T-cell (primary cell): ENCODE measurements at regions not wholly inside any gene's neighbourhood (a gene's known extent, or its start where the extent isn't known, plus 50 kb on each side); places are given as distances from the start of the nearest gene placed in this dataset.

Experiments
- ATAC-seq, 4 experiments: fragments of 200-7000 bp in 3 of 4; fragments of 150-1000 bp in 1 of 4; cut with Tn5 transposase; replicated peaks in 1 of 4; 1 replicate in 3 of 4; 2 replicates in 1 of 4; pipeline ENCODE4 v1.10.0; 2021; ENCODE audit warnings: moderate library complexity in 3 of 4, mild to moderate bottlenecking in 2 of 4, moderate number of reproducible peaks in 1 of 4
- CTCF ChIA-PET, 2 donors: fragments of 300-600 bp; sonication (Branson Sonifier 250); formaldehyde crosslinking; loops; one replicate each; lab custom pipeline; 2022; ENCODE audit warnings: antibody characterized with exemption in 2 of 2; lab: Charles Lee
- POLR2A ChIA-PET, 2 donors: fragments of 300-600 bp; sonication (Branson Sonifier 250); formaldehyde crosslinking; loops; one replicate each; lab custom pipeline; 2022; ENCODE audit warnings: antibody characterized with exemption in 2 of 2; lab: Charles Lee
- DNase-seq, 35 experiments: peaks; one replicate each; pipeline versions ENCODE4 v3.0.0 to v3.0.0-alpha.2; 2013 to 2023
- H3K27ac ChIP-seq: one replicate; pipeline ENCODE4 v1.5.1; 2013; ENCODE audit warnings: low read length
- H3K27me3 ChIP-seq, 2 experiments: replicated peaks in 1 of 2; 1 replicate in 1 of 2; 2 replicates in 1 of 2; pipeline versions ENCODE4 v1.6.1 to v1.7.0; 2013; ENCODE audit warnings: low read length in 1 of 2, mixed read lengths in 1 of 2; ENCODE audit not compliant: control insufficient read depth in 2 of 2, insufficient read depth in 2 of 2; ENCODE audit errors: extremely low read depth in 1 of 2
- H3K36me3 ChIP-seq, 2 donors: 1 replicate in 1 of 2; 2 replicates in 1 of 2; pipeline versions ENCODE4 v1.6.1 to v1.7.0; 2013; ENCODE audit warnings: low read length in 1 of 2; ENCODE audit not compliant: control insufficient read depth in 2 of 2, insufficient read depth in 1 of 2; ENCODE audit errors: extremely low read depth in 1 of 2
- H3K4me1 ChIP-seq, 2 experiments: 1 replicate in 1 of 2; 2 replicates in 1 of 2; pipeline versions ENCODE4 v1.6.1 to v1.7.0; 2013; ENCODE audit warnings: low read length in 2 of 2, mixed read lengths in 1 of 2; ENCODE audit not compliant: insufficient read depth in 2 of 2, control insufficient read depth in 1 of 2; ENCODE audit errors: extremely low read depth in 1 of 2
- H3K4me3 ChIP-seq, 2 donors: 1 replicate in 1 of 2; 2 replicates in 1 of 2; pipeline versions ENCODE4 v1.5.1 to v1.7.0; 2013; ENCODE audit warnings: mild to moderate bottlenecking in 2 of 2, low read length in 1 of 2, moderate library complexity in 1 of 2; ENCODE audit not compliant: control insufficient read depth in 1 of 2; ENCODE audit errors: extremely low read depth in 1 of 2
- H3K9me3 ChIP-seq: 2 replicates; pipeline ENCODE4 v1.7.0; 2013
- H3K27ac Mint-ChIP-seq, 2 donors: one replicate each; pipeline ENCODE4 v1.8.0; 2020 to 2021; ENCODE audit warnings: mild to moderate bottlenecking in 2 of 2, mixed read lengths in 2 of 2
- H3K27me3 Mint-ChIP-seq, 2 donors: one replicate each; pipeline ENCODE4 v1.8.0; 2021 to 2022; ENCODE audit warnings: mixed read lengths in 2 of 2
- H3K36me3 Mint-ChIP-seq: one replicate; pipeline ENCODE4 v1.8.0; 2021; ENCODE audit warnings: mixed read lengths
- H3K4me1 Mint-ChIP-seq, 3 donors: one replicate each; pipeline ENCODE4 v1.8.0; 2020 to 2022; ENCODE audit warnings: mixed read lengths in 3 of 3, mild to moderate bottlenecking in 1 of 3
- H3K4me3 Mint-ChIP-seq, 3 donors: one replicate each; pipeline ENCODE4 v1.8.0; 2020 to 2022; ENCODE audit warnings: mild to moderate bottlenecking in 3 of 3, mixed read lengths in 3 of 3, moderate library complexity in 3 of 3
- H3K9me3 Mint-ChIP-seq, 3 donors: one replicate each; pipeline ENCODE4 v1.8.0; 2020 to 2022; ENCODE audit warnings: mixed read lengths in 3 of 3
- WGBS: methylation state at CpG from one replicate; pipeline ENCODE4 v1.1.5; 2013; ENCODE audit warnings: missing lambda C conversion rate; ENCODE audit not compliant: insufficient coverage; 5-methylcytosine and 5-hydroxymethylcytosine counted together

DNA sequence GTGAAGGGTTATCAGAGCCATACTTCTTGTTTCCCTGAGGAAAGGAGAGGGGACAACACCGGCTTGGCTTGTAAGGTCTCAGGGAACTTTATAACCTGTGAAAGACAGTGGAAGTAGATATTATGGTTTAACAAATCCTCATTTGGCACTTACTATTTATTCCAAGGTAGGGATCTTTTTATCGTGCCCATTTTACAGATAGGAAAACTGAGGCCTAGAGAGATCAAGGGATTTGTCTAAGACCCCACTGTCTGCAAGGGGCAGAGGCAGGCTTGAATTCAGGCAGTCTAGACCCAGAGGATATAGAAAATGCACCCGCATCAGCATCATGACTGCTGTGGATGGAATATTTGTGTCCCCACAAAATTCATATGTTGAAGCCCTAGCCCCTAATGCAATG is 118.4 kb upstream of the CST7 start:
- Histone ChIP-seq H3K27ac (no peak overlapping the region), H3K36me3 (no peaks in the 10 kb centered on the region), H3K4me1 (no peaks in the 10 kb centered on the region), H3K9me3 (no peaks in the 10 kb centered on the region), H3K4me3 (no peak overlapping the region), H3K27me3 (no peaks in the 10 kb centered on the region)
- DNase-seq (no peak), ATAC-seq (no peak)
- Mint-ChIP-seq H3K27me3 (no peaks in the 10 kb centered on the region), H3K4me1 (no peaks in the 10 kb centered on the region), H3K4me3 (no peak overlapping the region), H3K9me3 (no peaks in the 10 kb centered on the region), H3K27ac (no peak overlapping the region), H3K36me3 (no peaks in the 10 kb centered on the region)
- WGBS, result 67% methylated on average over 1 of the region's 3 CpGs
- POLR2A ChIA-PET, result no interaction called here
- CTCF ChIA-PET, result no interaction called here

DNA sequence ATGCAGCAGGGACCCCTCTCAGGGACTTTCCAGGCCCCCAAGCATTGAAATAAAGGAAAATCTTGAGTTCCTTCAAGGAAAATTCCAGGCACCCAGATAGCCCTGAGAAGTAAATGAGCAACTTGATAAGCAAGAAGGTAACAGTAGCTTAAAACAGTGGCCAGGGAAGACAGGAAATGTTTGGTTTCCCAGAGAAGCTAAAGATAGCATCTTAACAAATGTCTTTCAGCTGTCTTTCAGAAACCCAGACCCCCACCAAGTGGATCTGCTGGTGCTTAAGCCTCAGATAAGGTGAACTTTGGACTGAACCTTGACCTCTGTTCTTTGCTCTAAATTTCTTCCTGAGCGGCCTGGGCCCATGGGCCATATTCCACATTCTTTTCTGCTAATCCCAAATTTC is 117.8 kb upstream of the CST7 start:
- no peak overlapping the region for H3K4me3 Mint-ChIP-seq
- H3K4me1 Mint-ChIP-seq, result no peaks in the 10 kb centered on the region
- H3K36me3 ChIP-seq, result no peaks in the 10 kb centered on the region
- H3K9me3 ChIP-seq, result no peaks in the 10 kb centered on the region
- no peaks in the 10 kb centered on the region for H3K4me1 ChIP-seq
- ChIA-PET POLR2A (no interaction called here), CTCF (no interaction called here)
- H3K27ac ChIP-seq, result no peak overlapping the region
- ATAC-seq (no peak), DNase-seq (no peak)
- H3K36me3 Mint-ChIP-seq, result no peaks in the 10 kb centered on the region
- H3K27ac Mint-ChIP-seq, result no peak overlapping the region
- H3K9me3 Mint-ChIP-seq, result no peaks in the 10 kb centered on the region
- H3K27me3 ChIP-seq, result no peaks in the 10 kb centered on the region
- H3K4me3 ChIP-seq, result no peak overlapping the region
- WGBS, result 92% methylated on average over 1 of the region's 1 CpG
- no peaks in the 10 kb centered on the region for H3K27me3 Mint-ChIP-seq

DNA sequence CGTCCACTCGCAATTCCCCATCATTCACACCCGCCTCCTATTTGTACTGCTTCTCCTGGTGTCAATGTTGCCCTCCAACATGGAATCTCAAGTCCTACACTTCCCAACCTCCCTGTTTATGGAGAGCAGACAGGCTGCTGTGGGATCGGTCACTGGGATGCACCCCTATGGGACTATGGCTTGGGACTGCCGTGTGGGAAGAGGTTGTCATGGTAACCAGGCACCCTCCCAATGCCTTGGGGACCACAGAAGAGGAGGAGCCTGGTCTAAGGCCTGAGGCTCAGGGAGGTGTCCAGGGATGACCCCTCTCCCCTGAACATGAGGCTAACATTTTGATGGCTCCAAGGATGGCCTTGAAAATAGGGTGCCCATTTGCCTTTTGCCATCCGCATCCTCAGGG is 116.6 kb upstream of the CST7 start:
- POLR2A ChIA-PET, result no interaction called here

DNA sequence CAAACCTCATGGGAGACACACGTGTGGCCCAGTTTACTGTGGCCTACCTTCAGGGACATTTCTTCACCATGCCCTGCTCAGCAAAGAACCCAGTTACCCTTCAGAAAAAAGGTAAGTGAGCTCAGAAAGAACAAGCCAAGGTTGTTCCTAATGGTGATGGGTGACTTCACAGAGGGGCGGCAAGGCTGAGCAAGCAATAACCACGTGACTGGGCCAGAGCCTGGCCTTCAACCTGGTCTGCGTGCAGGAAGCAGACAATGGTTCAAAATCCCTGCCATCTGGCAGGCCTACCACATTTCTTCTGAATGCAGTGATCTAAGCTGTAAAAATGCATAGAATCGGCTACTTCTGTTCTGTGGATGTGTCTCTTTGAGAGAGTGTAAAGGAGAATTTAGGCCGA is 115.5 kb upstream of the CST7 start:
- no peaks in the 10 kb centered on the region for H3K36me3 Mint-ChIP-seq
- ATAC-seq, result no peak
- H3K4me3 Mint-ChIP-seq, result no peak overlapping the region
- CTCF ChIA-PET, result no interaction called here
- no peaks in the 10 kb centered on the region for H3K4me1 Mint-ChIP-seq
- no peaks in the 10 kb centered on the region for H3K9me3 Mint-ChIP-seq
- no peak overlapping the region for H3K27ac Mint-ChIP-seq
- no peaks in the 10 kb centered on the region for H3K9me3 ChIP-seq
- POLR2A ChIA-PET, result no interaction called here
- no peak for DNase-seq
- H3K27me3 Mint-ChIP-seq, result peaks cover 0 to 5% of the 10 kb centered on the region in 2 donors
- WGBS, result 84% methylated on average over 5 of the region's 6 CpGs
- no peak overlapping the region for H3K4me3 ChIP-seq
- H3K4me1 ChIP-seq, result no peaks in the 10 kb centered on the region
- peaks cover 0 to 4% of the 10 kb centered on the region in 2 experiments for H3K27me3 ChIP-seq
- H3K27ac ChIP-seq, result no peak overlapping the region
- H3K36me3 ChIP-seq, result no peaks in the 10 kb centered on the region

More for the DNA sequence above, 116.6 kb upstream of the CST7 start:
- Histone ChIP-seq H3K9me3 (no peaks in the 10 kb centered on the region), H3K27ac (no peak overlapping the region), H3K27me3 (peaks cover 0 to 4% of the 10 kb centered on the region in 2 experiments), H3K36me3 (no peaks in the 10 kb centered on the region), H3K4me1 (no peaks in the 10 kb centered on the region), H3K4me3 (no peak overlapping the region)
- DNase-seq (no peak), ATAC-seq (no peak)
- 100% methylated on average over 1 of the region's 6 CpGs for WGBS
- CTCF ChIA-PET, result no interaction called here
- Mint-ChIP-seq H3K36me3 (no peaks in the 10 kb centered on the region), H3K9me3 (no peaks in the 10 kb centered on the region), H3K4me1 (no peaks in the 10 kb centered on the region), H3K27me3 (peaks cover 0 to 5% of the 10 kb centered on the region in 2 donors), H3K4me3 (no peak overlapping the region), H3K27ac (no peak overlapping the region)

DNA sequence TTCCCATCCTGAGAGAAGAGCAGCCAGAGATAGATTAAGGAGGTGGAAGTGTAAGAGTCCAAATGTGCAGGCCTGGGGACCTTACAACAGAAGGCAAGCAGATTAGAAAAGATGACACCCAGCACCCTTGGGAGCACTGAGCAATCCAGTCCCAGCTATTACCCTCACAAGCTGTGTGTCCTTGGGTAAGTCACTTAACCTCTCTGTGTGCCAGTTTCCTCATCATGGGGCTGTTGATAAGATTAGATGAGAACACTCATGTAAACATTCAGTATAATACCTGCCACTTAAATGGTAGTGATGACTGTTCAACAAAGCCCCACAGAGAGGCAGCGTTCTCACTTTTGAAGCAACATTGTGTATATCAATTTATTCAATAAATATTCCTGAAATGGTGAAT is 114.8 kb upstream of the CST7 start:
- peaks cover 0 to 4% of the 10 kb centered on the region in 2 experiments for H3K27me3 ChIP-seq
- Mint-ChIP-seq H3K9me3 (no peaks in the 10 kb centered on the region), H3K27ac (no peak overlapping the region), H3K27me3 (peaks cover 4 to 5% of the 10 kb centered on the region in 2 donors), H3K4me1 (no peaks in the 10 kb centered on the region), H3K36me3 (no peaks in the 10 kb centered on the region), H3K4me3 (no peak overlapping the region)
- H3K27ac ChIP-seq, result no peak overlapping the region
- no CpG with 5 or more reads among the region's 1 CpG for WGBS
- H3K4me3 ChIP-seq, result no peak overlapping the region
- no peaks in the 10 kb centered on the region for H3K9me3 ChIP-seq
- ChIA-PET POLR2A (no interaction called here), CTCF (no interaction called here)
- no peaks in the 10 kb centered on the region for H3K4me1 ChIP-seq
- H3K36me3 ChIP-seq, result no peaks in the 10 kb centered on the region
- DNase-seq (no peak), ATAC-seq (no peak)

DNA sequence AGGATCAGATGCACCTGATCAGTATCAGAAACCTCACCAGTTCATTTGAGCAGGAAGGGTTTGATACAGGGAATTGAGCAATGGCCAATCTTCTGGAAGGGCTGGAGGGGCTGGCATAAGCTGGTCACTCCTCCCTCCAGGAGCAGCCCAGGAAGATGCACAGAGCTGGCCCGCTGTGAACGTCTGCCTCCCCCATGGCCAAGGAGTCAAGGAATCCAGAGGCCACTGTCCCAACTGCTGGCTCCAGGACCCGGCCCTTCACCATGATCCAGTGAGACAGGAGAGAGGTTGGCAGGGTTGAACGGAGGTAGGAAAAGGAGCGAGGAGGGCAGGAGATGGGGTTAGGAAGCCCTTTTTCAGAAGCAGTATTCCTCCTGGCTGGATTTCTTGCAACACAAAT is 113.9 kb upstream of the CST7 start:
- Histone ChIP-seq H3K4me3 (no peak overlapping the region), H3K36me3 (no peaks in the 10 kb centered on the region), H3K9me3 (no peaks in the 10 kb centered on the region), H3K27me3 (peaks cover 0 to 4% of the 10 kb centered on the region in 2 experiments), H3K27ac (no peak overlapping the region), H3K4me1 (no peaks in the 10 kb centered on the region)
- H3K4me1 Mint-ChIP-seq, result no peaks in the 10 kb centered on the region
- no peak overlapping the region for H3K27ac Mint-ChIP-seq
- ChIA-PET CTCF (no interaction called here), POLR2A (no interaction called here)
- 100% methylated on average over 2 of the region's 5 CpGs for WGBS
- ATAC-seq, result no peak
- no peak overlapping the region for H3K4me3 Mint-ChIP-seq
- no peaks in the 10 kb centered on the region for H3K9me3 Mint-ChIP-seq
- DNase-seq, result no peak
- peaks cover 4 to 5% of the 10 kb centered on the region in 2 donors for H3K27me3 Mint-ChIP-seq
- H3K36me3 Mint-ChIP-seq, result no peaks in the 10 kb centered on the region

DNA sequence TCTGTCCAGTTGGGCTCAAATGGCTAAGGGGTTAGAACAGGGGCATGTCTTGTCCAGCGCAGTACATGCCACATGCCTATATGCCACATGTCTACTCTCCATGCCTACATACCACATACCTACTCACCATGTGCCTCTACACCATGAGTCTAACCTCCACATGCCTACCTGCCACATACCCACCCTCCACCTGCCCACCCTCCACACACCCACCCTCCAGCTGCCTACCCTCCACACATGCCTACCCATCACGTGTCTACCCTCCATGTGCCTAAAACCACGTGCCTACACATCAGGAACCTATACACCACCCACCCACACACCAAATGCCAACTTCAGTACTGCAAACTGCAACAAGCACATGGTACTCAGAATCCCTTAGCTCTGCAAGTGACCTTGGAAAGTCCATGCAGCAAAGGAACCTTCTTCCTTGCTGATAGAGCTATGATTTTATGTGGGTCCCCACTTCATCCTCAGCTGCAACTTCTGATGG is 113.0 kb upstream of the CST7 start:
- peaks cover 4 to 5% of the 10 kb centered on the region in 2 donors for H3K27me3 Mint-ChIP-seq
- H3K4me1 Mint-ChIP-seq, result no peaks in the 10 kb centered on the region
- ChIA-PET CTCF (no interaction called here), POLR2A (no interaction called here)
- no peaks in the 10 kb centered on the region for H3K9me3 Mint-ChIP-seq
- H3K27me3 ChIP-seq, result peaks cover 0 to 4% of the 10 kb centered on the region in 2 experiments
- no peak overlapping the region for H3K27ac ChIP-seq
- no peak overlapping the region for H3K4me3 ChIP-seq
- no peaks in the 10 kb centered on the region for H3K9me3 ChIP-seq
- no peak for DNase-seq
- no peaks in the 10 kb centered on the region for H3K36me3 Mint-ChIP-seq
- H3K4me1 ChIP-seq, result no peaks in the 10 kb centered on the region
- no peak overlapping the region for H3K27ac Mint-ChIP-seq
- WGBS, result 63% methylated on average over 3 of the region's 3 CpGs
- H3K4me3 Mint-ChIP-seq, result no peak overlapping the region
- no peak for ATAC-seq
- no peaks in the 10 kb centered on the region for H3K36me3 ChIP-seq
